HG03378 (cell line): ENCODE measurements at regions not wholly inside any gene's neighbourhood (a gene's known extent, or its start where the extent isn't known, plus 50 kb on each side); places are given as distances from the start of the nearest gene placed in this dataset.

Experiments
- ATAC-seq: cut with Tn5 transposase; IDR thresholded peaks from one replicate; pipeline ENCODE4 v1.9.1; 2021; ENCODE audit warnings: mild to moderate bottlenecking, moderate library complexity; ENCODE audit not compliant: unreplicated experiment

DNA sequence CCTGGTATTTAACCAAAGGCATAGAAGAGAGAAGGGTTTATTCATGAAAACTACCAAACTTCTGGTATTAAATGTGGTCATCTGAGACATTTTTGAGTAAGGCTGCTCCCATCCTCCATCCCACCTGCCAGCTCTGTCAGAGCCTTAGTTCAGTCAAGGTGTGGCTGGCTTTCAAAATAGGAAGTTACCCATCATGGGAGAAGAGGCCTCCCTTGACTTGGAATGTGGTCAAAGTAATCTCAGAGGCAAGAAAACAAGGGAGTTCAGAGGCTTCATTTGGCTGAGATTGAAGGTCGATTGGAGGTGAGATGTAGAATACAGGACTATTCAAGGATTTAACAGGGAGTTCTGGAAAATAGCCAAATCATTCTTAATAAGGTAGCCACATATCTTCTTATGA lies 540.4 kb upstream of the ARRDC4 start:
- no peak for ATAC-seq

DNA sequence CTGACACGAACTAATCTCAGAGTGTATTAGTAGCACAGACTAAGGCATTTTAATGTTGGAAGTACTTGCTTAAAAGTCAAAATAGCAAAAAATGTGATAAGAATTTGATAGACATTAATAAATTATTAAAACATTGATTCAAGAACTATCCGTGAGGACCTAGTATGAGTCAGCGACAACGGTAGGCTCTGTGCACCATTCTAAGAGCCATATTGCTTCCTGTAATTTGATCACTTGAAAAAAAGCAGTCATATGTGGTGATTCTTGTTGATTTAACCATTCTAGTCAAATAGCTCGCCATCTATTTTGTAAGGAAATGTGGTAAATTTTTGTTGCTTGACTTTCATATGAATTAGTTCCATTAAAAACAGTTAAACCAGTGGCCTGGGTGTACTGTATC lies 534.9 kb upstream of the ARRDC4 start:
- ATAC-seq: no peak

- no peak for ATAC-seq
Observed at GRCh38 chr15:97443101-97443500, 517.4 kb upstream of the ARRDC4 start.

DNA sequence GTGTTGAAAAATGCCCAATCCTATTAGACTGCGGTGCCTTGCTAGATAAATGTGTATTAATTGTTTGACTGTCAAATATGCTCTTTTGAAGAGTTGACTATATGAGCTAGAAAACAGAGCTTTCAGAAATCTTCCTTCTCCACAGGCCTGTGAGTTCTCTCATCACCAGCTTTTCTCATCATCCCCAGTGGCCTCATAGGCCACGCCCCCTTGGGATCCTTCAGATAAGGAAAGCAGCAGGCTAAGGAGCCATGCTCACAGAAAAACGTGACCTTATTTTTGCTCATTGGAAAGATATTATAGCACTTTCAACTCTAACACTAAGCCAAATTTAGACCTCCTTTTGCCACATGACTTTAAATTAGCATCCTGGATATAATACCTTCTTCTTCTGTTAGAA lies 514.4 kb upstream of the ARRDC4 start:
- ATAC-seq: no peak

DNA sequence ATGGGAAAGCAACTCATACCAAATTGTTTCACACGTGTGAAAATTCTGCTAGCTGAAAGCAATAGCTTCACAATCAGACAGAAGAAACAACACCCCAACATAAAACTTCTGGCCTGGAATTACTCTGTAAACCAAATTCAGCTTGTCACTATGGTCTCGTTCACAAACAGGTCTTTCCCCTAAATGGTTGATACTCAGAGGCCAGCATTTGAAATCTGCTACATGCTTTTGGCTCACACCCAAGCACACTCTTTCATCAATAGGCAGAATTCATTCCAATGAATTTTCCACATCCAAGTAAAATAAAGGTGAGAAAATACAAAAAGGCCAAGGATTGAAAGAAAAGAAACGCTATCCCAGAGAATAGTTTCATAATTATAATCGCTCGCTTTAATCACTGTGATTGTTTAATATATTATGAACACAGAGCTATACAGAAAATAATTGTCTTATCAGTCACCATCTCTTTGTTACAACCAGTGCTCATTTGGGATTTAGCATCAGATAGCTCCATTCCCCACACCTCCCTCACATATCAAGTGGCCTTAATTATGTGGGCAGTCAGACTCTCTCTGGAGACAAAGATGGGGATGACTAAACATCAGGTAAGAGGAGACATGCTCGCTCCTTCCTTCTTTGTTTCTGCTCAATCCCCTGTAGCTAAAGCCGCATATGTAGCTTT lies 503.8 kb upstream of the ARRDC4 start:
- no peak for ATAC-seq

- ATAC-seq: no peak
Observed at GRCh38 chr15:97457203-97457847, 503.2 kb upstream of the ARRDC4 start.

GRCh38 chr15:97459771-97460170 lies 500.7 kb upstream of the ARRDC4 start:
- no peak for ATAC-seq

DNA sequence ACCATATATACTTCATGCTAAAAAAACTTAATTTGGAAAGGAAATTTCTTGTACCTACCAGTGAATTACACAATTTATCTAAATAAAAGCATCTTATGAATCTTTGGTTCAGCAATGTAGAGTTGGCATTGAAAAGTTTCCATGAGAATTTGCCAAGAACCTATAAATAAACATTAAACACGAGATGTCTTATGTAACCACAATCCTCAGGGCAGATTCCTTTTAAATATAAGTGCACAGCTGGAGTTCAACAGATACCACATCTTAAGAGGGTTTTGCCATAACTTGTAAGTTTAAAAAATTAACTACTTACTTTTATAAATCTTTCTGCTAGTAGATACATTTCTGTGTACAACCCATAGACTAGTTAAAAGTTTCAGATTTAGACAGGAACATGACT lies 499.3 kb upstream of the ARRDC4 start:
- no peak for ATAC-seq

GRCh38 chr15:97463696-97464095 lies 496.8 kb upstream of the ARRDC4 start:
- no peak for ATAC-seq

DNA sequence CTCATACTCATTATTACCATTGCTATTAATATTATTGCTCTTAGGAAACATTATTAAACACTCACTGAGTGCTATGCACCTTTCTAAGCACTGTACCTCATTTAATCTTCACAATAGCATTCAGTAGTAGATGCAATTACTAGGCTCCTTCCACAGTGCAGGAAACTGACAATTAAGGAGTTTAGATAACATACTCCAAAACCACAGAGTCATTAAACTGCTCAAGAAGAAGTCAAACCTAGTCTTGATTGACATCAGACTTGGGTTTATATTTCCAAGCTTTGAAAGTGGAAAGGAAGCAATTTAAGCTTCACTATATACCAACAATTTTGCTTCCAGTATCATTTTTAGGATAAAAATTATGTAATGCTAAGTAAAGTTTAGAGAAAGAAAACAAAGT lies 490.1 kb upstream of the ARRDC4 start:
- no peak for ATAC-seq

GRCh38 chr15:97473627-97474026 lies 486.9 kb upstream of the ARRDC4 start:
- ATAC-seq: no peak

- no peak for ATAC-seq
Observed at GRCh38 chr15:97479957-97480356, 480.5 kb upstream of the ARRDC4 start.

- ATAC-seq: no peak
Observed at GRCh38 chr15:97482521-97482920, 478.0 kb upstream of the ARRDC4 start.

DNA sequence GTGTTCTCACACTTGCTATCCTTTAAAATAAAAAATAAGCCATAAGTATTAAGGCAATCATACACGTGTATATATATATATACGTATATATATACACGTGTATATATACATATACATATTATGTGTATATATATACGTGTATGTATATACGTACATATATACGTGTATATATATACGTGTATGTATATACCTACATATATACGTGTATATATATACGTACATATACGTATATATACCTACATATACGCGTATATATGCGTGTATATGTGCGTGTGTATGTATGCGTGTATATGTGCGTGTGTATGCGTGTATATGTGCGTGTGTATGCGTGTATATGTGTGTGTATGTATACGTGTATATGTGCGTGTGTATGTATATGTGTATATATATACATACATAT lies 477.3 kb upstream of the ARRDC4 start:
- ATAC-seq: no peak

DNA sequence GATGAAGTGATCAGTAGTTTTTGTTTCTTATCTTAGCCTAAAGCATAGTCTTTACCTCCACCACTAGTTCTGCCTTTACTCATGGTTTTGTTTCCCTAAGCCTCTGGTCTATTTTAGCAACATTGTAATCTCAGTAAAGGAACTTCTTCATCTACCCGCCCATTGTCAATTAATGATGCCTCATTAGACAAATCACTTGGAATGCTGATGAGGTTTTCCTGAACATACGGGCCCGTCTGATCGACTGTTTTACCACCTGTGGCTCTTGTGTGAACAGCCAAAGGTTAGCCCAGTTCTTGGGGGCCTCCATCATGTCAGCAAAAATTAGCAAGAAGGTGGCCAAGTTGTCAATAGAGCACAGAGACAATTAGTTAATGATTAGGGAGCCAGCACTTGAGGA lies 470.1 kb upstream of the ARRDC4 start:
- ATAC-seq: no peak

DNA sequence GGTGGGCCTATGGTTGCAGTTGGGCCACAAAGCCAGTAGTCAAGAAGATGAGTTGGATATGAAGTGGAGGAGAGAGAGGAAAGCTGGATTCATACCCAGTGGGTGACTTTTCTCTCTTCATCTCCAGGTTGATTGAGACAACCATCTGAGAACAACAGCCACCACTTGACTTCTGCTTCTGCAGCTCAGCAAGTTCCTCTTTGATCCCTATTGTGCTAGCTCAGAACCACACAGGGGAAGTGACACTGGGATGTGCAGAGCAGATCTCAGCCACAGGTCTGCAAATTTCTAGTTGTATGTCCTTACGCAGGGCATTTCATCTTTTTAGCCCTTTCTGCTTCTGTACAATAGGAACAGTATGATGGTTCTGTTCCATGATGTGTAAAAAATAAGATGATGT lies 459.2 kb upstream of the ARRDC4 start:
- no peak for ATAC-seq

GRCh38 chr15:97502038-97502437 lies 458.5 kb upstream of the ARRDC4 start:
- no peak for ATAC-seq

GRCh38 chr15:97504031-97504792 lies 456.3 kb upstream of the ARRDC4 start:
- no peak for ATAC-seq

GRCh38 chr15:97517737-97518136 lies 442.8 kb upstream of the ARRDC4 start:
- ATAC-seq: no peak

DNA sequence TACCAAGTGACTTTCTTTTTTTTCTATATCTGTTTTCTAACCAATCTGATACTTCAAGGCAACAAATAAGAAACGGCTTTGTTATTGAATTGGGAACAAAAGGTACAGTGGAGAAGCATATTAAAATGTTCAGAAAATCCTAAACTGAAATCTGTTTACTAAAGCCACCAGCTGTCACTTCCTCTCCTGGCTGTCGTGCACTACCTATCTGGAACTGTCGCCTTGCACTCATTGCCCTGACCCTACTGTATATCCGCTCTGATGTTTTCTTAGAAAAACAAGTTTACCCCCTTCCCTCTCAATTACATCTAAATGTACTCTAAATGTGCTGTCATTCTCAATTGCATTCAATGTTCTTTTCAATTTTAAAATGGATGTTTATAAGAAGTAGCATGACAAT lies 439.8 kb upstream of the ARRDC4 start:
- no peak for ATAC-seq

DNA sequence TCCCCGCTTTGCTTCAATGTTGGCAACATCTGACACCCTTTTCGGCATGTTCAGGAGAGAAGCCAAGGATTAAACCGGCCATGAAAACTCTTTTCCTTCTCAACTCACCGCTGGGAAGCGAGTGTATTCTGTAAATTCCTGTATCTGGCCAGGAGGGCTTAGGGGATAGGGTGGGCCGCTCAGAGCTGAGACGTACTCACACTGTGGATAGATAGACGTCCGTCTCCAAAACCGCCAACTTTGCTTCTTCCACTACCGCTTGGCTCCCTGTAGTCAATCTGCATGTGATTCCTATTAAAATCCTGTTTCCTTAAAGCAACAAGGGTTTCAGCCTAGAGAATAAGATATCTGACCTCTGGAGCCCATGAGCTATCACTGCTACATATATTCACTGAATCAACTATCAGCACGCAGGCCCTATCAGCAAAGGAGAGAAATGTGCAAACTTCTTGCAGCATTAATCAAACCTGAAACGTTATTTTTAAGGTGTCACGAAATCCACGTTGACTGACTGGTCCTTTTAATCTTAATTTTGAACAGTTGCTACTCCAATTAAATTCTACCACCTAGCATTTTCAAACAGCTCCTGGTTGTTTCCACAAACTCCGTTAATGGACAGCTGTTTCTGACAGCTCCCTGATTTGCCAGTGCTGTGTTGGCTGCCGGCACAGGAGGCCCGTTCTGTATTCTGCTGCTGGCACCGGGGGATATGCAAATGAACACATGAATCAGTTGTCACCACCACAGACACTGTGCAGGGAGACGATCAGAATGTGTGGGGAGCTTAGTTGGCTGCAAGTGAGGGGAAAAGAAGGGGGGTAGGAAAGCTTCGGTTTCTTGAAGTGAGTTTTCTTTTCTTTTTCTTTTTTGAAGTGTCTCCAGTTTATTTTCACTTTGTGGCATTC lies 438.9 kb upstream of the ARRDC4 start:
- no peak for ATAC-seq
